SU-DHL-6 (cell line): ENCODE measurements at regions not wholly inside any gene's neighbourhood (a gene's known extent, or its start where the extent isn't known, plus 50 kb on each side); places are given as distances from the start of the nearest gene placed in this dataset.

ENCODE experiments used
- EZH2phosphoT487 ChIP-seq: fragments of 200-600 bp; sonication (generic), shearing (Covaris generic); conservative IDR thresholded peaks from 2 replicates; pipeline ENCODE4 v1.6.1; 2018; ENCODE audit warnings: mild to moderate bottlenecking, antibody characterized with exemption, low read length, moderate library complexity, mixed read lengths
- TF ChIP-seq, protein P1 (sequence below): fragments of 200-600 bp; sonication (generic); IDR thresholded peaks from one replicate; pipeline ENCODE4 v1.5.1; 2017; ENCODE audit warnings: antibody characterized with exemption, mild to moderate bottlenecking, low read length, moderate library complexity; ENCODE audit not compliant: insufficient read depth, poor library complexity, severe bottlenecking

GRCh38 chrX:46398126-46398525 is 147.1 kb downstream of the ZNF674 start:
- TF ChIP-seq, protein P1, sequence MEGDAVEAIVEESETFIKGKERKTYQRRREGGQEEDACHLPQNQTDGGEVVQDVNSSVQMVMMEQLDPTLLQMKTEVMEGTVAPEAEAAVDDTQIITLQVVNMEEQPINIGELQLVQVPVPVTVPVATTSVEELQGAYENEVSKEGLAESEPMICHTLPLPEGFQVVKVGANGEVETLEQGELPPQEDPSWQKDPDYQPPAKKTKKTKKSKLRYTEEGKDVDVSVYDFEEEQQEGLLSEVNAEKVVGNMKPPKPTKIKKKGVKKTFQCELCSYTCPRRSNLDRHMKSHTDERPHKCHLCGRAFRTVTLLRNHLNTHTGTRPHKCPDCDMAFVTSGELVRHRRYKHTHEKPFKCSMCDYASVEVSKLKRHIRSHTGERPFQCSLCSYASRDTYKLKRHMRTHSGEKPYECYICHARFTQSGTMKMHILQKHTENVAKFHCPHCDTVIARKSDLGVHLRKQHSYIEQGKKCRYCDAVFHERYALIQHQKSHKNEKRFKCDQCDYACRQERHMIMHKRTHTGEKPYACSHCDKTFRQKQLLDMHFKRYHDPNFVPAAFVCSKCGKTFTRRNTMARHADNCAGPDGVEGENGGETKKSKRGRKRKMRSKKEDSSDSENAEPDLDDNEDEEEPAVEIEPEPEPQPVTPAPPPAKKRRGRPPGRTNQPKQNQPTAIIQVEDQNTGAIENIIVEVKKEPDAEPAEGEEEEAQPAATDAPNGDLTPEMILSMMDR = no peak
- TF ChIP-seq EZH2phosphoT487 = no peak
